ENCODE measurements at regions not wholly inside any gene's neighbourhood (a gene's known extent, or its start where the extent isn't known, plus 50 kb on each side); places are given as distances from the start of the nearest gene placed in this dataset.

- no peak overlapping the region; the same call in 1 of the 2 replicates for H3K4me3 ChIP-seq (ENCODE audit: insufficient read depth, low read depth, low read length)
- H2AK9ac ChIP-seq (replicated peaks; ENCODE audit: low read depth, low read length, poor library complexity): no peak overlapping the region
- H2BK15ac ChIP-seq (ENCODE audit: low read depth, low read length): no peak overlapping the region
- TF ChIP-seq ELK1 (IDR thresholded peaks at IDR 0.05; ENCODE audit: borderline replicate concordance, low read depth, low read length): no peak
- TF ChIP-seq CTCF (conservative IDR thresholded peaks at IDR 0.05; ENCODE audit: low read depth, low read length): no peak
- TF ChIP-seq CEBPB (IDR thresholded peaks at IDR 0.05; ENCODE audit: low read depth, low read length): no peak
- TF ChIP-seq MXI1 (IDR thresholded peaks at IDR 0.05; ENCODE audit: borderline replicate concordance, low read depth, low read length): no peak
- TF ChIP-seq USF2 (IDR thresholded peaks at IDR 0.05; ENCODE audit: low read depth, low read length): no peak
- WGBS, 2 experiments (ENCODE audit: extremely low coverage in 2 of 2, insufficient read length in 1 of 2): 2% methylated on average over 18 of the region's 53 CpGs; no CpG with 5 or more reads in 1 of the 2 experiments
- no peak overlapping the region for H3K18ac ChIP-seq (ENCODE audit: low read depth, low read length)
- no peak overlapping the region for H3K27ac ChIP-seq (ENCODE audit: insufficient read depth, low read length)
- no peak overlapping the region for H3K4ac ChIP-seq (ENCODE audit: low read depth, low read length)
- no peak overlapping the region for H3K9ac ChIP-seq (ENCODE audit: low read depth, low read length)
- ChIA-PET CTCF (no interaction called here), POLR2A (ENCODE audit: unreplicated experiment) (no interaction called here)
- no peaks in the 10 kb centered on the region for H4K20me1 ChIP-seq (ENCODE audit: insufficient read depth, low read length)
- intact Hi-C loops (cut with micrococcal nuclease) (loop anchor here (1.0 kb wide), 1 partner anchor 189 kb away; no protein-coding TSS in a partner anchor), in situ Hi-C loops (cut with MboI; ENCODE audit: low sequenced_read_pairs) (loop anchor here (10.0 kb wide), 1 partner anchor 597 kb away; no protein-coding TSS in a partner anchor), dilution Hi-C loops (cut with HindIII; ENCODE audit: low sequenced_read_pairs, unreplicated experiment) (no loop called here)
- no peak overlapping the region; the same call in 1 of the 2 replicates for H3K4me2 ChIP-seq (ENCODE audit: low read depth, low read length)
- no peak overlapping the region for H2BK5ac ChIP-seq (ENCODE audit: low read depth, low read length, poor library complexity, severe bottlenecking)
- BruUV-seq (replicated peaks): no TSS peak
- H3K56ac ChIP-seq (ENCODE audit: extremely low read depth, insufficient read depth, low read length): no peak overlapping the region
- no peak overlapping the region for H4K8ac ChIP-seq (ENCODE audit: low read depth in 2 of 2, low read length in 2 of 2)
- ATAC-seq (ENCODE audit: low read depth): no peak
- no peaks in the 10 kb centered on the region for H3K79me1 ChIP-seq (ENCODE audit: low read depth in 1 of 2, low read length in 2 of 2)
- no peak overlapping the region for H3K14ac ChIP-seq (replicated peaks; ENCODE audit: low read depth, low read length)
- H3K9me3 ChIP-seq (ENCODE audit: control insufficient read depth, insufficient read depth, low read length): peaks cover 2% of the 10 kb centered on the region; the same call in 1 of the 2 replicates
- peaks cover 83% of the 10 kb centered on the region for H3K27me3 ChIP-seq (ENCODE audit: control insufficient read depth, insufficient read depth, low read length)
- no peak overlapping the region for H4K91ac ChIP-seq (ENCODE audit: insufficient read depth, low read depth, low read length)
- no peaks in the 10 kb centered on the region for H3K36me3 ChIP-seq (ENCODE audit: control insufficient read depth, insufficient read depth, low read length)
- no peak overlapping the region for H3K23ac ChIP-seq (ENCODE audit: low read depth, low read length)
- H4K5ac ChIP-seq (ENCODE audit: low read depth, low read length): no peak overlapping the region
- peak overlapping the region; percentile 56 for H2AFZ ChIP-seq (replicated peaks; ENCODE audit: low read length, poor library complexity)
- no peak overlapping the region for H2BK120ac ChIP-seq (ENCODE audit: low read depth, low read length)
- H2AK5ac ChIP-seq (ENCODE audit: low read depth, low read length): no peak overlapping the region
- H3K4me1 ChIP-seq (ENCODE audit: control insufficient read depth, insufficient read depth, low read length): no peaks in the 10 kb centered on the region
- no peak for DNase-seq
- H3K9me1 ChIP-seq (ENCODE audit: insufficient read depth, low read length): no peaks in the 10 kb centered on the region
- no peak overlapping the region for H2BK20ac ChIP-seq (ENCODE audit: low read depth, low read length)
Observed at GRCh38 chr4:41881981-41882624, 53.1 kb upstream of the TMEM33 start.
